Astrocyte (in vitro differentiated cells and primary cell): ENCODE measurements at regions not wholly inside any gene's neighbourhood (a gene's known extent, or its start where the extent isn't known, plus 50 kb on each side); places are given as distances from the start of the nearest gene placed in this dataset.

ENCODE experiments used
- EZH2 ChIP-seq: IDR thresholded peaks from 2 replicates; pipeline ENCODE4 v1.6.1; 2012; ENCODE audit warnings: mild to moderate bottlenecking, low read length, inconsistent platforms; ENCODE audit not compliant: insufficient read depth
- TF ChIP-seq, protein P1 (sequence below): IDR thresholded peaks from 2 replicates; pipeline ENCODE4 v1.5.1; 2011; ENCODE audit warnings: low read depth, mild to moderate bottlenecking, inconsistent platforms, low read length, moderate library complexity; ENCODE audit not compliant: insufficient read depth

DNA sequence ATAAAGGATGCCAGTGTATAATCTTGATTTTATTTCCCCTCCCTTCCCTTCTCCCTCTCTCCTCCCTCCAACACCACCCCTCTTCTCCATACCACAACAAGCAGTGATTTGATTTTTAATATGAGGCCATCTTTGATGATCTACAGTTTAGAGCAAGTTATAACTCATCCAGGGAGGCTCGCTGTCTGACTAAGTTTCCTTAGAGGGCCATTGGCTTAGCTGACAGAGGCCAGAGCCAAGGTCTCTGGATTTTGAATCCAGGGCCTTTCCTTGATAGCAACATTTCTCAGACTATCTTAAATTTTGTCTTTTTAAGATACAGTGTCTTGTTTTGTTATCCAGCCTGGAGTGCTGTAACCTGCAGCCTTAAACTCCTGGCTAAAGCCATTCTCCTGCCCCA lies 431.0 kb upstream of the USP24 start:
- TF ChIP-seq, protein P1, sequence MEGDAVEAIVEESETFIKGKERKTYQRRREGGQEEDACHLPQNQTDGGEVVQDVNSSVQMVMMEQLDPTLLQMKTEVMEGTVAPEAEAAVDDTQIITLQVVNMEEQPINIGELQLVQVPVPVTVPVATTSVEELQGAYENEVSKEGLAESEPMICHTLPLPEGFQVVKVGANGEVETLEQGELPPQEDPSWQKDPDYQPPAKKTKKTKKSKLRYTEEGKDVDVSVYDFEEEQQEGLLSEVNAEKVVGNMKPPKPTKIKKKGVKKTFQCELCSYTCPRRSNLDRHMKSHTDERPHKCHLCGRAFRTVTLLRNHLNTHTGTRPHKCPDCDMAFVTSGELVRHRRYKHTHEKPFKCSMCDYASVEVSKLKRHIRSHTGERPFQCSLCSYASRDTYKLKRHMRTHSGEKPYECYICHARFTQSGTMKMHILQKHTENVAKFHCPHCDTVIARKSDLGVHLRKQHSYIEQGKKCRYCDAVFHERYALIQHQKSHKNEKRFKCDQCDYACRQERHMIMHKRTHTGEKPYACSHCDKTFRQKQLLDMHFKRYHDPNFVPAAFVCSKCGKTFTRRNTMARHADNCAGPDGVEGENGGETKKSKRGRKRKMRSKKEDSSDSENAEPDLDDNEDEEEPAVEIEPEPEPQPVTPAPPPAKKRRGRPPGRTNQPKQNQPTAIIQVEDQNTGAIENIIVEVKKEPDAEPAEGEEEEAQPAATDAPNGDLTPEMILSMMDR = no peak
- no peak for TF ChIP-seq EZH2
